ENCODE measurements at regions not wholly inside any gene's neighbourhood (a gene's known extent, or its start where the extent isn't known, plus 50 kb on each side); places are given as distances from the start of the nearest gene placed in this dataset.

DNA sequence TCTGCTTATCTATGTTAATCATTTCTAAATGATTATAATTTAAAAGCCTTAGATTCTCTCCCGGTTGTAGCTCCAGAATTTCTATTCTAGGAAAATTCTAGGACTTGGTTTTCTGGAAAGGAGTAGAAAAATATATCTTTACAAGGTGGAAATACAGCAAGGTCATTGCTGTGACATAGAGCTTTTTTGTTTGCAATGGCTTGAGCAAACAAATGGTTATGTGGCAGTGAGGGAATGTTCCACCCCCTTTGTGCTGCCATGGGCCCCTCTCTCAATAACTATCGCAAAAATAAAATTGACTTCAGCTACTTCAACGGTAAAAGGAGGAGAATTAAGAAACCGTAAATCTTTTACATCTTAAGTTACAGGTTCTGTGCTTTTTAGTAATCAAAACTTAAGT, 517.1 kb downstream of the EPHA3 start:
- H3K4me2 ChIP-seq = no peak overlapping the region
- WGBS (ENCODE audit: missing lambda C conversion rate) = 21% methylated on average over 4 of the region's 4 CpGs
- ATAC-seq (no peak), DNase-seq (ENCODE audit: low read depth in 1 of 2, low spot score in 1 of 2) (no peak), FAIRE-seq (no peak)
- ChIA-PET POLR2A (no interaction called here), CTCF (no interaction called here)
- H3K4me1 ChIP-seq = no peaks in the 10 kb centered on the region
- H3K27ac ChIP-seq = no peak overlapping the region
- H3K4me3 ChIP-seq = no peak overlapping the region
- H3K9me3 ChIP-seq = no peaks in the 10 kb centered on the region
- TF ChIP-seq RNF2 (IDR thresholded peaks at IDR 0.05; ENCODE audit: borderline replicate concordance, low read depth) (no peak), NR3C1 (IDR thresholded peaks at IDR 0.05) (no peak)

DNA sequence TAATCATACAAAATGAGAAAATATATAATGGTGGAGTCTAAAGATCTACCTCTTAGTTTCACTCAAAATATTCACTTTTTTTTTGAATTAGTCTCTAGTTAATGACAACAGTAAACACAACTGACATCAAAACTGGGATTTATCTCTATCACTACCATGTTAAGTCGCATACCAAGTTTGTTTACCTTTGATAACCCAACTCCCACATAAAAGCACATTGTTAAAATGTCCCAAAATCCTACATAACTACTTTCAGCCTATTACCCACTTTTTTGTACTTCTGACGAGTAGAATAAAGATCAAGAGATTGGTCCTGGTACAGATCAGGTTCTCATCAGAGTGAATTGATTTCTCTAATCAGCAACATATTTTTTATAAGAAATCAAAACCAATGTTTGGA, 518.5 kb downstream of the EPHA3 start:
- POLR2A ChIA-PET = no interaction called here
- FAIRE-seq (no peak), ATAC-seq (no peak), DNase-seq (ENCODE audit: low read depth in 1 of 2, low spot score in 1 of 2) (no peak)
- Histone ChIP-seq H3K9me3 (no peaks in the 10 kb centered on the region; the same call in 2 of the 3 replicates), H3K4me1 (no peaks in the 10 kb centered on the region), H3K27ac (no peak overlapping the region), H3K4me3 (no peak overlapping the region), H3K4me2 (no peak overlapping the region)
- WGBS (ENCODE audit: missing lambda C conversion rate) = 4% methylated on average over 2 of the region's 2 CpGs
- TF ChIP-seq JUN (IDR thresholded peaks at IDR 0.05) (no peak), CEBPB (IDR thresholded peaks at IDR 0.05) (no peak)
- CTCF ChIA-PET = no interaction called here

GRCh38 chr3:89628856-89629670, 521.6 kb downstream of the EPHA3 start:
- ChIA-PET CTCF (no interaction called here), POLR2A (no interaction called here)
- H3K4me3 ChIP-seq = no peak overlapping the region
- peaks cover 3% of the 10 kb centered on the region; the same call in 1 of the 3 replicates for H3K9me3 ChIP-seq
- no peaks in the 10 kb centered on the region for H3K4me1 ChIP-seq
- ATAC-seq = no peak
- DNase-seq (ENCODE audit: low read depth in 1 of 2, low spot score in 1 of 2) = no peak
- no peak overlapping the region for H3K27ac ChIP-seq
- FAIRE-seq = no peak
- H3K4me2 ChIP-seq = no peak overlapping the region
- TF ChIP-seq, protein P1, sequence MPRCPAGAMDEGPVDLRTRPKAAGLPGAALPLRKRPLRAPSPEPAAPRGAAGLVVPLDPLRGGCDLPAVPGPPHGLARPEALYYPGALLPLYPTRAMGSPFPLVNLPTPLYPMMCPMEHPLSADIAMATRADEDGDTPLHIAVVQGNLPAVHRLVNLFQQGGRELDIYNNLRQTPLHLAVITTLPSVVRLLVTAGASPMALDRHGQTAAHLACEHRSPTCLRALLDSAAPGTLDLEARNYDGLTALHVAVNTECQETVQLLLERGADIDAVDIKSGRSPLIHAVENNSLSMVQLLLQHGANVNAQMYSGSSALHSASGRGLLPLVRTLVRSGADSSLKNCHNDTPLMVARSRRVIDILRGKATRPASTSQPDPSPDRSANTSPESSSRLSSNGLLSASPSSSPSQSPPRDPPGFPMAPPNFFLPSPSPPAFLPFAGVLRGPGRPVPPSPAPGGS (IDR thresholded peaks at IDR 0.05) = no peak
- TF ChIP-seq ZC3H11A (IDR thresholded peaks at IDR 0.05) = no peak
- WGBS (ENCODE audit: missing lambda C conversion rate) = 0% methylated on average over 4 of the region's 5 CpGs

DNA sequence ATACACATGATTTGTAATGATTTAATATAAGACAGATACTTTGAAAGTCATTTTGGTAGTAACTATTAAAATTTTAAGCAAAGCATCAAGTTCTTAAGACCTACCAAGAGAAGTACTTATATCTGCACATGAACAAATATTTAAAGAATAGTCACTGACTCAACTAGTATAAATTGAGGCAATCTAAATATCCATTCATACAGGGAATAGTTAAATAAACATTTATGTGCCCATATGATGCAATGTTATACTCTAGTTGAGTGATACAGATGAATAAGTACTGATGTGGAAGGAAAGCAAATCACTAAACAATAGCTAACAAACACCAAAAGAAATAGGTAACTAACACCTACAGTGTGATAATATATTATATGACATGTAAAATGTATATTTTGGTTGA, 527.7 kb downstream of the EPHA3 start:
- ATAC-seq (no peak), DNase-seq (ENCODE audit: low read depth in 1 of 2, low spot score in 1 of 2) (no peak), FAIRE-seq (no peak)
- ChIA-PET CTCF (no interaction called here), POLR2A (no interaction called here)
- Histone ChIP-seq H3K9me3 (peaks cover 3% of the 10 kb centered on the region; the same call in 1 of the 3 replicates), H3K27ac (no peak overlapping the region), H3K4me3 (no peak overlapping the region), H3K4me2 (no peak overlapping the region), H3K4me1 (no peaks in the 10 kb centered on the region)
- no peak for TF ChIP-seq RNF2 (IDR thresholded peaks at IDR 0.05; ENCODE audit: borderline replicate concordance, low read depth)
- TF ChIP-seq MAZ (IDR thresholded peaks at IDR 0.05; ENCODE audit: borderline replicate concordance, low read depth, low read length) = no peak
- no peak for TF ChIP-seq ELK1 (IDR thresholded peaks at IDR 0.05; ENCODE audit: low read depth, low read length)
- no peak for TF ChIP-seq CEBPB (IDR thresholded peaks at IDR 0.05)
- no peak for TF ChIP-seq JUN (IDR thresholded peaks at IDR 0.05)
- TF ChIP-seq POLR2AphosphoS2 (conservative IDR thresholded peaks at IDR 0.05; ENCODE audit: low read length) = no peak
- TF ChIP-seq TP53 (CRISPR knock-in tag; IDR thresholded peaks at IDR 0.05) = no peak
- no peak for TF ChIP-seq KDM1A (IDR thresholded peaks at IDR 0.05; ENCODE audit: low read depth)
- no peak for TF ChIP-seq HEYL (CRISPR knock-in tag; IDR thresholded peaks at IDR 0.05)
- TF ChIP-seq NR3C1 (IDR thresholded peaks at IDR 0.05) = no peak
- no peak for TF ChIP-seq NPAS2 (CRISPR knock-in tag; IDR thresholded peaks at IDR 0.05; ENCODE audit: borderline replicate concordance)
- no peak for TF ChIP-seq ZSCAN20 (CRISPR knock-in tag; IDR thresholded peaks at IDR 0.05)
- no peak for TF ChIP-seq CHD2 (IDR thresholded peaks at IDR 0.05; ENCODE audit: low read length, partially characterized antibody)
- TF ChIP-seq GATA3 (IDR thresholded peaks at IDR 0.05; ENCODE audit: borderline replicate concordance) = no peak
